ENCODE measurements at regions not wholly inside any gene's neighbourhood (a gene's known extent, or its start where the extent isn't known, plus 50 kb on each side); places are given as distances from the start of the nearest gene placed in this dataset.
"Not testable (repeated sequence)": the region's sequence is repeated elsewhere in the genome, so short reads cannot be mapped to it uniquely, and the experiment has no call there.

DNA sequence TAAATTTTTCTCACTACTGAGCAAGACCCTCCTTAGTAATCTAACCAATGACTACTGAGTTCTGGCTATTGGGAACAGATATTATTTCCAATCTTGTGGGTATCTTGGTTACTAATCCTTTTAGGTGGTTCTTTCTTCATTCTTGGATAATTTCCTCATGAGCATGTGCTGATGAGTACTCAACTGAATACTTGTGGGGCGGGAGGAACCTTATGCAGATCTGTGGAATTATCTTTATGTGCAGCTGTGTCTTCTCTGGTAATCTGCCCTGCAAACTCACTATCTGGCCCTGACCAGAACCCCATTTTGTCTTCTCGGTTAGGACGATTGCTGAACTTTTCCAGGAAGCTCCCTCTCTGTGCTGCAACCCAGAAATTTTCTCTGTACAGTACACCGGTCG lies 89.7 kb upstream of the TRPC4 start:
- no TSS peak for BruUV-seq (replicated peaks)
- Histone ChIP-seq H4K20me1 (ENCODE audit: insufficient read depth, low read length) (no peaks in the 10 kb centered on the region), H3K79me2 (ENCODE audit: insufficient read depth, low read depth, low read length) (no peaks in the 10 kb centered on the region), H3K27ac (ENCODE audit: low read depth, low read length, poor library complexity, severe bottlenecking) (no peak overlapping the region), H3K36me3 (ENCODE audit: insufficient read depth, low read length) (no peaks in the 10 kb centered on the region), H3K9me2 (ENCODE audit: insufficient read depth, low read length) (no peaks in the 10 kb centered on the region; the same call in 1 of the 2 replicates), H3K4me3 (ENCODE audit: low read depth, low read length, poor library complexity, severe bottlenecking) (no peak overlapping the region), H3K4me2 (ENCODE audit: low read length) (no peak overlapping the region), H2AFZ (ENCODE audit: low read length) (no peak overlapping the region), H3K4me1 (ENCODE audit: insufficient read depth, low read length, poor library complexity, severe bottlenecking) (no peaks in the 10 kb centered on the region), H3K9me3 (ENCODE audit: low read length) (no peaks in the 10 kb centered on the region)
- ChIA-PET POLR2A (interaction anchor here (1.1 to 3.8 kb wide), 3 partner anchors 11 to 189 kb away, joined by 3 to 16 read pairs (median 3); no protein-coding TSS in a partner anchor), CTCF (ENCODE audit: unreplicated experiment) (no interaction called here)
- intact Hi-C loops (cut with micrococcal nuclease; ENCODE audit: unreplicated experiment): no loop called here
- TF ChIP-seq, protein P1, sequence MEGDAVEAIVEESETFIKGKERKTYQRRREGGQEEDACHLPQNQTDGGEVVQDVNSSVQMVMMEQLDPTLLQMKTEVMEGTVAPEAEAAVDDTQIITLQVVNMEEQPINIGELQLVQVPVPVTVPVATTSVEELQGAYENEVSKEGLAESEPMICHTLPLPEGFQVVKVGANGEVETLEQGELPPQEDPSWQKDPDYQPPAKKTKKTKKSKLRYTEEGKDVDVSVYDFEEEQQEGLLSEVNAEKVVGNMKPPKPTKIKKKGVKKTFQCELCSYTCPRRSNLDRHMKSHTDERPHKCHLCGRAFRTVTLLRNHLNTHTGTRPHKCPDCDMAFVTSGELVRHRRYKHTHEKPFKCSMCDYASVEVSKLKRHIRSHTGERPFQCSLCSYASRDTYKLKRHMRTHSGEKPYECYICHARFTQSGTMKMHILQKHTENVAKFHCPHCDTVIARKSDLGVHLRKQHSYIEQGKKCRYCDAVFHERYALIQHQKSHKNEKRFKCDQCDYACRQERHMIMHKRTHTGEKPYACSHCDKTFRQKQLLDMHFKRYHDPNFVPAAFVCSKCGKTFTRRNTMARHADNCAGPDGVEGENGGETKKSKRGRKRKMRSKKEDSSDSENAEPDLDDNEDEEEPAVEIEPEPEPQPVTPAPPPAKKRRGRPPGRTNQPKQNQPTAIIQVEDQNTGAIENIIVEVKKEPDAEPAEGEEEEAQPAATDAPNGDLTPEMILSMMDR (conservative IDR thresholded peaks at IDR 0.05; ENCODE audit: low read length): no peak
- no peak for TF ChIP-seq EZH2phosphoT487 (IDR thresholded peaks at IDR 0.05; ENCODE audit: borderline replicate concordance, low read depth, low read length)
- no peak for DNase-seq (ENCODE audit: low spot score)

DNA sequence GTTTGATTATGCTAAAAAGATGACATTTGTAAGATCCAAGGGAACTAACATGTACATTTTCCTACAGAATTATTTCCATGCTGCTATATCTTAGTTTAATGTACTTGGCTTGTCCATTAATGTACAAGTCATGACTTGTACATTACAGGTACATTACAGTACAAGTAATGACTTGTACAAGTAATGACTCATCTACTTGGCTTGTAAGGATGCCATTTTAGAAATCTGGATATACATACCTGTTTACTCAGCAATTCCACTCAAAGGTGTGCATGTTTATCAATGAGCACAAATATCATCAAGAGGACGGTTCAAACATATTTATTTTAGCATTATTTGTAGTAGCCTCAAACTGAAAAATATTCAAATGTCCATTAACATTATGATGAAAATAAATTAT lies 87.0 kb upstream of the TRPC4 start:
- no peak for DNase-seq (ENCODE audit: low spot score)
- no TSS peak for BruUV-seq (replicated peaks)

DNA sequence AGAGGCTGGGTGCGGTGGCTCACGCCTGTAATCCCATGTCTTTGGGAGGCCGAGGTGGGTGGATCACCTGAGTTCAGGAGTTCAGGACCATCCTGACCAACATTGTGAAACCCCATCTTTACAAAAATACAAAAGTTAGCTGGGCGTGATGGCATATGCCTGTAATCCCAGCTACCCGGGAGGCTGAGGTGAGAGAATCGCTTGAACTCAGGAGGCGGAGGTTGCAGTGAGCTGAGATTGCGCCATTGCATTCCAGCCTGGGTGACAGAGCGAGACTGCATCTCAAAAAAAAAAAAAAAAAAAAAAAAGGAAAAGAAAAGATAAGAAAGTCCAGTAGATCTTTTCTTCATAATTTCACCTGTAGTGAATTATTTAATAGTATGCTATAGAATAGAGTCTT lies 85.0 kb upstream of the TRPC4 start:
- H3K27ac ChIP-seq (ENCODE audit: low read depth, low read length, poor library complexity, severe bottlenecking); H3K36me3 ChIP-seq (ENCODE audit: insufficient read depth, low read length); DNase-seq (ENCODE audit: low spot score); H2AFZ ChIP-seq (ENCODE audit: low read length); BruUV-seq (replicated peaks); CTCF ChIA-PET (ENCODE audit: unreplicated experiment); H4K20me1 ChIP-seq (ENCODE audit: insufficient read depth, low read length); H3K9me3 ChIP-seq (ENCODE audit: low read length); H3K9me2 ChIP-seq (ENCODE audit: insufficient read depth, low read length); H3K4me1 ChIP-seq (ENCODE audit: insufficient read depth, low read length, poor library complexity, severe bottlenecking); H3K4me3 ChIP-seq (ENCODE audit: low read depth, low read length, poor library complexity, severe bottlenecking); intact Hi-C loops (cut with micrococcal nuclease; ENCODE audit: unreplicated experiment); H3K4me2 ChIP-seq (ENCODE audit: low read length); H3K79me2 ChIP-seq (ENCODE audit: insufficient read depth, low read depth, low read length): not testable (repeated sequence)
- POLR2A ChIA-PET: interaction anchor here (0.6 kb wide), 1 partner anchor 232 kb away, joined by 3 read pairs; no protein-coding TSS in a partner anchor

More for the DNA sequence above, 87.0 kb upstream of the TRPC4 start:
- no peaks in the 10 kb centered on the region for H3K36me3 ChIP-seq (ENCODE audit: insufficient read depth, low read length)
- H3K9me2 ChIP-seq (ENCODE audit: insufficient read depth, low read length): no peaks in the 10 kb centered on the region
- H4K20me1 ChIP-seq (ENCODE audit: insufficient read depth, low read length): no peaks in the 10 kb centered on the region
- ChIA-PET CTCF (ENCODE audit: unreplicated experiment) (no interaction called here), POLR2A (interaction anchor here (1.5 to 3.8 kb wide), 2 partner anchors 9 to 22 kb away, joined by 3 to 16 read pairs; no protein-coding TSS in a partner anchor)
- no peak overlapping the region for H3K27ac ChIP-seq (ENCODE audit: low read depth, low read length, poor library complexity, severe bottlenecking)
- no peak overlapping the region for H3K4me2 ChIP-seq (ENCODE audit: low read length)
- no peaks in the 10 kb centered on the region for H3K79me2 ChIP-seq (ENCODE audit: insufficient read depth, low read depth, low read length)
- no peaks in the 10 kb centered on the region for H3K4me1 ChIP-seq (ENCODE audit: insufficient read depth, low read length, poor library complexity, severe bottlenecking)
- H3K9me3 ChIP-seq (ENCODE audit: low read length): no peaks in the 10 kb centered on the region
- no peak overlapping the region for H3K4me3 ChIP-seq (ENCODE audit: low read depth, low read length, poor library complexity, severe bottlenecking)
- intact Hi-C loops (cut with micrococcal nuclease; ENCODE audit: unreplicated experiment): no loop called here
- H2AFZ ChIP-seq (ENCODE audit: low read length): no peak overlapping the region
- no peak for TF ChIP-seq EZH2phosphoT487 (IDR thresholded peaks at IDR 0.05; ENCODE audit: borderline replicate concordance, low read depth, low read length)
- TF ChIP-seq, protein P1 (conservative IDR thresholded peaks at IDR 0.05; ENCODE audit: low read length): no peak

All from OCI-LY7 (cell line).